OCI-LY1 (cell line): ENCODE measurements at regions not wholly inside any gene's neighbourhood (a gene's known extent, or its start where the extent isn't known, plus 50 kb on each side); places are given as distances from the start of the nearest gene placed in this dataset.
"Not testable (repeated sequence)": the region's sequence is repeated elsewhere in the genome, so short reads cannot be mapped to it uniquely, and the experiment has no call there.

Experiments used
- H2AFZ ChIP-seq: fragments of 200-600 bp; sonication (generic), shearing (Covaris generic); 2 replicates; pipeline ENCODE4 v1.6.0; 2014; ENCODE audit warnings: antibody characterized with exemption, mild to moderate bottlenecking, low read length
- H3F3A ChIP-seq: fragments of 200-600 bp; sonication (generic), shearing (Covaris generic); 2 replicates; pipeline ENCODE4 v1.6.0; 2014; ENCODE audit warnings: mild to moderate bottlenecking, antibody characterized with exemption, low read length, moderate library complexity; ENCODE audit not compliant: insufficient read depth
- H3K27ac ChIP-seq: fragments of 200-600 bp; sonication (generic); 2 replicates; pipeline ENCODE4 v1.5.1; 2014; ENCODE audit warnings: low read length, mixed run types, mild to moderate bottlenecking, low read depth; ENCODE audit not compliant: poor library complexity, severe bottlenecking
- H3K27me3 ChIP-seq: fragments of 200-600 bp; sonication (generic); 2 replicates; pipeline ENCODE4 v1.6.0; 2014; ENCODE audit warnings: antibody characterized with exemption, mild to moderate bottlenecking, low read length, moderate library complexity; ENCODE audit not compliant: insufficient read depth
- H3K36me3 ChIP-seq: fragments of 200-600 bp; sonication (generic); 2 replicates; pipeline ENCODE4 v1.6.1; 2014; ENCODE audit warnings: mild to moderate bottlenecking, antibody characterized with exemption, low read length, moderate library complexity, mixed read lengths; ENCODE audit not compliant: insufficient read depth
- H3K4me1 ChIP-seq: fragments of 200-600 bp; sonication (generic); 2 replicates; pipeline ENCODE4 v1.5.1; 2014; ENCODE audit warnings: mild to moderate bottlenecking, low read length, moderate library complexity; ENCODE audit not compliant: insufficient read depth, severe bottlenecking
- H3K4me2 ChIP-seq: fragments of 200-600 bp; sonication (generic), shearing (Covaris generic); 2 replicates; pipeline ENCODE4 v1.6.1; 2014; ENCODE audit warnings: low read length
- H3K4me3 ChIP-seq: fragments of 200-600 bp; sonication (generic); 2 replicates; pipeline ENCODE4 v1.5.1; 2014; ENCODE audit warnings: low read length, low read depth, mild to moderate bottlenecking, mixed read lengths; ENCODE audit not compliant: poor library complexity, severe bottlenecking
- H3K79me2 ChIP-seq: fragments of 200-600 bp; shearing (Covaris generic); 2 replicates; pipeline ENCODE4 v1.6.1; 2016; ENCODE audit warnings: mixed run types, low read length, mixed read lengths; ENCODE audit not compliant: insufficient read depth
- H3K9ac ChIP-seq: fragments of 200-600 bp; sonication (generic), shearing (Covaris generic); 2 replicates; pipeline ENCODE4 v1.6.1; 2014; ENCODE audit warnings: mild to moderate bottlenecking, low read length, mixed read lengths
- H3K9me2 ChIP-seq: fragments of 200-600 bp; sonication (generic), shearing (Covaris generic); 2 replicates; pipeline ENCODE4 v1.6.1; 2014; ENCODE audit warnings: low read depth, mild to moderate bottlenecking, low read length, mixed read lengths
- H3K9me3 ChIP-seq: fragments of 200-600 bp; shearing (Covaris generic); 2 replicates; pipeline ENCODE4 v1.6.1; 2014; ENCODE audit warnings: low read length, mixed read lengths
- H4K20me1 ChIP-seq: fragments of 200-600 bp; sonication (generic), shearing (Covaris generic); 2 replicates; pipeline ENCODE4 v1.6.0; 2016; ENCODE audit warnings: mild to moderate bottlenecking, low read length; ENCODE audit not compliant: insufficient read depth
- CTCF ChIP-seq: fragments of 200-600 bp; sonication (generic), shearing (Covaris generic); IDR thresholded peaks from 2 replicates; pipeline ENCODE4 v1.5.1; 2017; ENCODE audit warnings: mild to moderate bottlenecking, antibody characterized with exemption, low read length, moderate library complexity, mixed read lengths
- EZH2 ChIP-seq: fragments of 200-600 bp; sonication (generic), shearing (Covaris generic); IDR thresholded peaks from 2 replicates; pipeline ENCODE4 v1.8.0; 2017; ENCODE audit warnings: borderline replicate concordance, mixed run types, mild to moderate bottlenecking, antibody characterized with exemption, low read length, moderate library complexity, mixed read lengths

GRCh38 chr3:28155631-28156030 lies 85.8 kb upstream of the CMC1 start:
- Histone ChIP-seq H3K9me2 (no peaks in the 10 kb centered on the region), H3K36me3 (no peaks in the 10 kb centered on the region), H3K9me3 (0 out of 2 replicates have a peak, but pooled peaks cover 2% of the 10 kb centered on the region), H3K27me3 (no peaks in the 10 kb centered on the region), H2AFZ (no peak overlapping the region), H3F3A (no peaks in the 10 kb centered on the region), H4K20me1 (no peaks in the 10 kb centered on the region), H3K4me2 (no peak overlapping the region), H3K4me1 (no peaks in the 10 kb centered on the region), H3K79me2 (no peaks in the 10 kb centered on the region), H3K4me3 (no peak overlapping the region), H3K9ac (no peak overlapping the region), H3K27ac (no peak overlapping the region)
- TF ChIP-seq EZH2 (no peak), CTCF (no peak)

DNA sequence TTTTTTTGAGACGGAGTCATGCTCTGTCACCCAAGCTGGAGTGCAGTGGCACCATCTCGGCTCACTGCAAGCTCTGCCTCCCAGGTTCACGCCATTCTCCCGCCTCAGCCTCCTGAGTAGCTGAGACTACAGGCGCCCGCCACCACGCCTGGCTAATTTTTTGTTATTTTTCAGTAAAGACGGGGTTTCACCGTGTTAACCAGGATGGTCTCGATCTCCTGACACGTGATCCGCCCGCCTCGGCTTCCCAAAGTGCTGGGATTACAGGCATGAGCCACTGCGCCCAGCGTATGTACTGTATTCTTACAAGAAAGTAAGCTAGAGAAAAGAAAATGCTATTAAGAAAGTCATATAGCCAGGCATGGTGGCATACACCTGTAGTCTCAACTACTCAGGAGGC lies 84.8 kb upstream of the CMC1 start:
- not testable (repeated sequence) for H3K9me3 ChIP-seq, H3K9me2 ChIP-seq, H3K4me3 ChIP-seq, H3K27ac ChIP-seq, H3F3A ChIP-seq, H4K20me1 ChIP-seq, H3K4me2 ChIP-seq, H2AFZ ChIP-seq, H3K79me2 ChIP-seq, H3K36me3 ChIP-seq, H3K27me3 ChIP-seq, H3K4me1 ChIP-seq, H3K9ac ChIP-seq

GRCh38 chr3:28171962-28172361 lies 69.5 kb upstream of the CMC1 start:
- H3K4me1 ChIP-seq, result no peaks in the 10 kb centered on the region
- no peaks in the 10 kb centered on the region for H3K9me3 ChIP-seq
- no peak for TF ChIP-seq EZH2
- TF ChIP-seq CTCF, result no peak
- no peak overlapping the region for H2AFZ ChIP-seq
- H3K36me3 ChIP-seq, result no peaks in the 10 kb centered on the region
- H3K4me2 ChIP-seq, result no peak overlapping the region
- no peaks in the 10 kb centered on the region for H3F3A ChIP-seq
- no peak overlapping the region for H3K27ac ChIP-seq
- no peaks in the 10 kb centered on the region for H3K79me2 ChIP-seq
- no peaks in the 10 kb centered on the region for H3K27me3 ChIP-seq
- no peaks in the 10 kb centered on the region for H3K9me2 ChIP-seq
- H3K4me3 ChIP-seq, result no peak overlapping the region
- H4K20me1 ChIP-seq, result no peaks in the 10 kb centered on the region
- no peak overlapping the region for H3K9ac ChIP-seq

DNA sequence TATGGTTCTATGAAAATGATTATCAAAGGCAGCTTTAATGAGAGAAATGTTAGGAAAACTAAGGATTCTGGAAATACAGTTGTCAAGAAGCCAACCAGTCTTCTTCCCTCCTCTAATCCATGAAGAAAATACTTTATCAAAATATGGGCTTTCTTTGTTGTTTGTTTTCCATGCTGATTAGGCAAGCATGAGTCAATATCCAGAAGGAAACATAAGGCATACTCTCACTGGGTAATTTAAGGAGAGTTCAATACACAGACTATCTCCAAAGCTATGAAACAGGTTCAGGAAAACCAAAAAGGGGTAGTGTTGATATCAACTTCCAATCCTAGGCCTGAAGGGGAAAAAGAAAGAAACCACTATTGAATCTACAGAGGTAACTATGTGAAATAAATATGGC lies 68.7 kb upstream of the CMC1 start:
- H2AFZ ChIP-seq, result no peak overlapping the region
- no peak overlapping the region for H3K4me2 ChIP-seq
- no peaks in the 10 kb centered on the region for H3K9me2 ChIP-seq
- no peak overlapping the region for H3K4me3 ChIP-seq
- no peaks in the 10 kb centered on the region for H3K9me3 ChIP-seq
- TF ChIP-seq EZH2 (no peak), CTCF (no peak)
- H3K27me3 ChIP-seq, result no peaks in the 10 kb centered on the region
- H4K20me1 ChIP-seq, result no peaks in the 10 kb centered on the region
- H3K79me2 ChIP-seq, result no peaks in the 10 kb centered on the region
- H3K9ac ChIP-seq, result no peak overlapping the region
- H3F3A ChIP-seq, result no peaks in the 10 kb centered on the region
- H3K36me3 ChIP-seq, result no peaks in the 10 kb centered on the region
- H3K27ac ChIP-seq, result no peak overlapping the region
- no peaks in the 10 kb centered on the region for H3K4me1 ChIP-seq
